ENCODE measurements at regions not wholly inside any gene's neighbourhood (a gene's known extent, or its start where the extent isn't known, plus 50 kb on each side); places are given as distances from the start of the nearest gene placed in this dataset.
"Not testable (repeated sequence)": the region's sequence is repeated elsewhere in the genome, so short reads cannot be mapped to it uniquely, and the experiment has no call there.

DNA sequence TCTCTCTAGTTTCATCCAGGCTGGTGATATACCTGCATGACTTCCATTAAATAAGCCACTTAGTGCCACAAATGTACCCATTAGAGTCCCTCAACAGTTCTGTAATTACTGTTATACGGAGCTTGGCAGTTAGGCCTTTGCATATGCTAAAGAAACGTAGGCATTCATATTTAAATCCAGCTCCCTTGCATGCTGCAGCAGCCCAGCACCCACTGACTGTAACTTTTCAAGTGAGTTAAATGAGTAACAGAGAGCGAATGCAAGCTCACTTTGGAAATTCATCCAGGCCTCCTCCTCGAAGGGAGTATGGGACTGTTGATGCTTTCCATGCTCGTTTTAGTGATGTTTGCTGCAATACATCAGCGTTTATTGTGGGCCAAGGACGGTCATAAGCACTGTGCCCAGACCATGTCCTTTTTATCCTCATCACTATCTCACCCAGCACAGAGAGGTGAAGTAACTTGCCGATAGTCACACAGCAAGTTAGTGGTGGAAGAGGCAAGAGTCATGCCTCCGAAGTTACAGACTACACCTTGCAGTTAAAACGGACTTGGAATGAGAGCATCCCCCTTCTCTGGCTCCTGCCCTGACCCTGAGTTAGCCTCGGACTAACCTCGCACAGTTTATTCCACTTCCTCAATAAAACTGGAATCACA is 179.4 kb upstream of the PDE10A start:
- no peak for DNase-seq

DNA sequence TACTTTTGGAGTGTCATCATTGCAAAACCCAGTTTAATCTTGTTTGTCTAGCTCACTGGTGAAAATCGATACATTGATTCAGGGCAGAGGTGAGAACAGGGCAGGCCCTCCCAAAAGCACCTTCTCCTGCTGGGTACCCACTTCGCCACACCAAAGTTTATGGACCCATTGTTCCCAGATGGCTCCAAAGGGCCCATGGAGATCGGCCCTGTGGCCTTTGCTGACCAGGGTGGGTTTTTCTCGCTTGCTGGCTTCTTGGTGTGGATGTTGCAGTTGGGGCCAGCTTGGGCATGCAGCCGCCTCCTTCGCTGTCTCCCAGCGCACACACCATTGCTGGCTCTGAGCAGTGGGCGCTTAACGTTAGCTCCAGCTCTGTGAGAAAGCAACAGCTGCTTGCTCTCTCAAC is 178.1 kb upstream of the PDE10A start:
- no peak for DNase-seq

DNA sequence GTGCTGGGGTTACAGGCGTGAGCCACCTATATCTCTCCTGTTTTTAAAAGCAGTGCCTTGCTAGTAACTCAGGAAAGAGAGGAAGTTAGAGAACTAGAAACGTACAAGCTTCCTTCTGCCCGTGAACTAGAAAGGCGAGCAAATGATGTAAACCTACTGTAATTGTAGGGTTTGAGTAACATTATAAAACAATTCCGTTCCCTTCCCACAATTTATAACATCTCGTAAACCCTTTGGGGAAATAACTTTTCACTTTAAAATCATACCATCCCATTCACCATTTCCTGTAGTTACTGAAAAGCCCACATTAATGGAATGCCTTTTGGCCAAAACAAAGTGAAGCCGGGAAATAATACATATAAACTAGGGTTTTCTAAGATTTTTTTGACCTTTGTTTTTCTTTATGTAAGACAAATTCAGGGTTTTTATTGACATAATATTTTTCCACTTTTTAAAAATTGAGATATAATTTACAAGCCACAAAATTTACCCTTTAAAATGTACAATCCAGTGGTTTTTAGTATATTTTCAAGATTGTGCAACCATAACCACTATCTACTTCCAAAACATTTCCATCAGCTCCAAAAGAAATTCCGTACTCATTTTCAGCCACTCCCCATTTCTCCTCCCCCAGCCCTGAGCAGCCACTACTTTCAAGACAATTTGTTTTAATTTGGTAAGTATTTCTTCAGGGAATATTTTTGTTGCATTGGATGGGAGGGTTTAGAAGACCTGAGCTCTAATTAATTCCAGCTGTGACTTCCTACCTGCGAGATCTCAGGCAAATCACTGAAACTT is 175.1 kb upstream of the PDE10A start:
- DNase-seq = no peak

DNA sequence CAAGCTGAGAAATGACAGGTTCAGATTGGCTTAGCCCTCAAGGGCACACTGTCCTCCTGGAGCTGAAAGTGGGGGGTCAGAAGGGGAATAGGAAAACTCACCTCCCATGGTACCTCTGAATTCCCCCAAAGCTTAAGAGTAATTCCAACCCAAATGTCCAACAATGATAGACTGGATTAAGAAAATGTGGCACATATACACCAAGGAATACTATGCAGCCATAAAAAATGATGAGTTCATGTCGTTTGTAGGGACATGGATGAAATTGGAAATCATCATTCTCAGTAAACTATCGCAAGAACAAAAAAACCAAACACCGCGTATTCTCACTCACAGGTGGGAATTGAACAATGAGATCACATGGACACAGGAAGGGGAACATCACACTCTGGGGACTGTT is 173.6 kb upstream of the PDE10A start:
- not testable (repeated sequence) for DNase-seq

DNA sequence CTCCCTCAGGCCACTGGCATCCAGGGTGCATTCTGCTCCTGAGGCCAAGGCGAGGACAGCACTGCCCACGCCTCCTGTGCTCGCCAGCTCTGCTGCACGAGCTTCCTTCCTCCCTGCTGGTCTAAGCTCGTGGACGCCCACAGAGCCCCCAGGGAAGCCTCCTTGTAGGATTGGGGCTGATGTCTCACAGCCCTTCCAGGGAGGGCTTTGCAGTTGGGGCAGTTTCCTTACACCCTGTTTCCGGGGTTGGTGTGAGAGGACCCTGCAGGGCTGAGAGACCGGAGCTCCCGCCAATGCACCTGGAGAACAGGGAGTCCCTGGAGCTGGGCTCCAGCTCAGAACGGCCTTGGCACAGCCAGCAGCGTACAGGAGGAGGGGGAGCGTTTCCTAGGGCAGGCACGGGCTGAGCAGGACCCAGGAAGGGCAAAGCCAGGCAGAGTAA is 172.4 kb upstream of the PDE10A start:
- DNase-seq = no peak

DNA sequence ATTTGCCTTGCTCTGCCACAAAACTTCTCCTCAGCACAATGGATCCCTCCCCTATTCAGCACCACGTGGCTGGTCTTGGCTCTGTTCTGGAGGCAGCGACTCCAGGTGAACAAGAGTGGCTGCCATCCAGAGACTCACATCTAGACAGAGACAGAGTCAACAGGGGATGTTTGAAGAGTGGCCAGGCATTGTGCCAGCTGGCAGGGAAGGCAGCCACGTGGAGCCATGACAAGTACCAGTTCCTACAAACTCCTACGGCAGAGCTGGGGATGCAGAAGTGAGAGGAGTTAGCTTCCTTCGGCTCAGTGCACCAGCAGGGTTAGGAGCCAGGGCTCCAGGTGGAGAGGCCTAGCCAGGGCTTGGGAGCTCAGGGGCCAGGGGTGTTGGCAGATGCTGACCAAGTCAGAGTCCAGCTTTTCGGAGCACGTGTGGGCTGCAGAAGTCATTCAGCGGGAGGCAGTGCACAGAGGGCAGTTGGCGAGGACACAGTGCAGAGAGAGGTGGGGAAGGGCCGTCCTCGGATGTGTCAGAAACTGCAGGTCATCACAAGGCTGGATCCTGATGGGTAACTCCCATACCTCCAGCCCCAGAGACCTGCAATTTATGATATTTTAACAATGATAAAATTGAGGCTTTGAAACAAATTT is 171.7 kb upstream of the PDE10A start:
- no peak for DNase-seq

DNA sequence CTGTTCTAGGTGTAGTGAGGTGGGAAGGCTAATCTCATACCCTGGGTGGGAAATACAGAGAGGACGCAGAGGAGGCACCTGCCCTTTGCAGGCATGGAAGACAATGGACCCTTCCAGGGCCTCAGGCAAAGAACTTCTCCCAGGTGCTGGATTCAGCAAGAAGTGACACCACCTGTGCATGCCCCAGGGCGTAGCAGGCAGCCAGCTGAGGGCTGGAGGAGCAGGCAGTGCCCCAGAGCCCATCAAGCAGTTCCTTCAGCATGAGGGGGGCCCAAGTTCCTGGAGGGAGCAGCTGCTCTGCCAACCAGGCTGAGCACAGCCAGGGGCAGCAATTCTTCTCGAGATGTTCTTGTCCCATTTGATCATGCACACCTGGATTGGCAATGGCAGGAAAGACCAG is 170.3 kb upstream of the PDE10A start:
- no peak for DNase-seq

DNA sequence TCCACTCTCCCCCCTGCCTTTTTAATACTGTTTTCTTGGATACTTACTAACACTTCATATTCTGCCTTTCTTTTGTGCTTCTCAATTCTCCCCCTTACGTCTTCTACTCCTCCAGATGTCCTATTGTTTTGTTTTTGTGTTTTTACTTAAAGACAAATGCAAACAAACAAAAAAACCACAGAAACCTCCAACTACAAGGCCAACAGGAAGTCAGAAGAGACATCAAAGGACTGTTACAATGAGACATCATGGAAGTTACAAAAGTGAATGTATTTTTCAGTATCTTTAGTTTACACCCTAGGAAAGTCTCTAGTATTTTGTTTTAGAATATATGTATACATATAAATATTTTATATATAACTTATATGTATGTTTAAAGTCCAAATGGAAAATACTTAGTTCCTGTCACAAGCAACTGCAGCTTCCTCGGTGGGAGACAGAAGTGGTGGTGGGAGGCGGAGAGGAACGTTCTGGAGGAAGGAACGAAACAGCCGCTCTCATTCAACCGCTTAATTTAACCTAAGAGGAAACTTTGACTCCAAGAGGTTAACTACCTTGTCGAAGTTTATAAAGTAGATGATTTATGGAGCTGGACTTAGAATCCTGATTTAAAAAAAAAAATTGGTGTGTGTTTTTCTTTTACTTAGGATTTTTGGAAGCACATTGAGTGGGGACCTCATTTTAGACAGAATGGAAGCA is 168.9 kb upstream of the PDE10A start:
- DNase-seq = no peak

DNA sequence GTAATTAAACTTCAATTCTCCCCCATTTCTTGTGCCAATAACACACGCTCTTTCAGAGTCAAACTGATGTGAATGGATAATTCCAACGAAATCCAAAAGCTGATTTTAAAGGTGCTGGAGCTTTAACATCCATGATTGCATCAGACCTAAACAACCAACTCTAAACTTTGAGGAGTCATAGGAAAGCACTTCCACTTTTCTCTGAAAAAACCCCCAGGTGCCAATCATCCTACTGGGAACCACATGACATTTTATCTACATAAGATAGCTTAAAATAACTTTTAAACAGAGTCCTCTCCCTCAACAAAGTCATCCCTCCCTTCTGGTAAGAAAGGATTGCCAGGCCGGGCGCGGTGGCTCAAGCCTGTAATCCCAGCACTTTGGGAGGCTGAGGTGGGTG is 167.7 kb upstream of the PDE10A start:
- DNase-seq = no peak

DNA sequence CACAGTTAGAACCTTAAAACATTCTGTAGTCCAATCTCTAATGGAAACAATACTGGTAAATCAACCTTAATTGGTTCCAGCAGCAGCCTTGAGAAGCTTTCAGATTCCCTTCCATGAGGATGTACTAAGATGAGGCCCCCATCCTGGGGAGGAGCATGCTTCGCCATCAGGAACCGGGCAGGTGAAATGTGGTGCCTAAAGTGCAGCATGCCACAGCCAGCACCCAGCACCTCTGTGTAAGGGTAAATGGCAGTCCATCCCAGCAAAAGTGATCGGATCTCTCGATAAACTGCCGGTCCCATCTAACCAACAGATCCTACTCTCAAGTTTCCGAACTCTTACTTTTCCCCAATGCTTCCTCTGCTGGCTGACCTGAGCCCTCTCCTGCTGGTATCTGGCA is 166.3 kb upstream of the PDE10A start:
- no peak for DNase-seq

DNA sequence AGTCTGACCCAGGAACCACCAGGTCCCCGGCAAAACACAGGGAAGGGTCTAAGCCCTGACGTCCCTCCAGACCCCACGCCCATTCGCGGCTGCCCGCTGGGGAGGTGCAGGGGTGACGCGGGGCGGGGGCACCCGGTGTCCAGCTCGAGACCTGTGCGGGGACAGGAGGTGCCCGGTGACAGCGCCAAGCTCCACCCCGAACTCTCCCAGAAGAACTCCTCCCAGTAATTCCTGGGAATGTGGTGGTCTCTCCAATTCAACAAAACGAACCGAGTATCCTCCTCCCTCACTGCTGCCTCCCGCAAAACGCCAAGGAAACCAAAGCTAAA is 164.1 kb upstream of the PDE10A start:
- no peak for DNase-seq

DNA sequence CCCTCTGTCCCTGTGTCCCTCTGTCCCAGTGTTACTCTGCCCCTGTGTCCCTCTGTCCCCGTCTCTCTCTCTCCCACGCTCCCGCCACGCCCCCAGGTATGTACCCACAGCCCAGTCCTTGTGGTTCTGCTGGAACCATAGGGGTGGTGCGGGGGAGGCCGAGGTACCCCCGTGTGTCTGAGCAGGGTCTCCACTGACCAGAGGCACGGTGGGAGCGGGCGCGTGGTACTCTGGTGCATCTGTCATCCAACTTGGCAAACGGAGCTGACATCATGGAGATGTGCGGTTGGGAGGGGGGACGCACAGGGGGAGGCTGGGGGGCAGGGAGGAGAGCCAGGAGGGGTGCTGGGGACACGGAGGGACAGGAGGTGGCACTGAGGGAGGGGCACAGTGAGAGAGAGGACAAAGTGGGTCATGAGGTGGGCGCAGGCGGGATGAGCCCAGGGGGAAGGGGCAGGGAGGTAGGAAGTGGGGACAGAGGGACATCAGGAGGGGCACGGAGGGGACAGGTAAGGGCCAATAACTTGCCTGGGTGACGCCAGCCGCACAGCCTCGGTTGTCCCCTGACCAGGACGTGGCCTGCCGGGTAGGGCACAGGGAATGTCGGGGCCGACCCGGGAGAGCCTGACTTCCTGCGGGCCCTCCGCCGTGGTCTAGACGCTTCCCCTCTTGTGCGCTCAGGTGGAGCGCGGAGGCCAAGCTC is 163.6 kb upstream of the PDE10A start:
- DNase-seq = no peak

DNA sequence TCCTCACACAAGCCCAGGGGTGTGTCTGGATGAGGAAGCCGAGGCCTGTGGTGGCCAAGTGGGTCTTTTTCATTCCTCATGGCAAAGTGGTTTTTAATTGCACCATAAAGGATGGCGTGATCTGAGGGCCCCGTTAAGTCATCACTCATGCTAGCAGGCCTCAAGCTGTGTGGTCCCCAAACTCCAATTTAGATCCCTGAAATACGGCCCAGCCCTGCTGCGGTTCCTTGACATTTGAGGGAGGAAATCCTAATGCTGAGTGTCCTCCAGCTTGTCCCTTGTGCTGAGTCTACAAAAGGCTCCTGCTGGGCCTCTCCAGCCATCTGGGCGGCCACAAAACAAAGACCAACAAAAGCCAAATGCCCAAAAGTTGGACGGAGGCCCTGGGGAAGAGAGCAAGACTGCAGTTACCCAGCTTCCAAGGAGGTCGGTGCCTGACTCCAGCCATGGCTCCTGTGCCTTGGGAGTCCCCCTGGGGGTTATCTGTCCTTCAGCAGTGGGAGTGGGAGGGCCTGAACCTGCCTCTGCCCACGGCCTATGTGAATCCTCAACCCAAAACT is 162.3 kb upstream of the PDE10A start:
- no peak for DNase-seq

DNA sequence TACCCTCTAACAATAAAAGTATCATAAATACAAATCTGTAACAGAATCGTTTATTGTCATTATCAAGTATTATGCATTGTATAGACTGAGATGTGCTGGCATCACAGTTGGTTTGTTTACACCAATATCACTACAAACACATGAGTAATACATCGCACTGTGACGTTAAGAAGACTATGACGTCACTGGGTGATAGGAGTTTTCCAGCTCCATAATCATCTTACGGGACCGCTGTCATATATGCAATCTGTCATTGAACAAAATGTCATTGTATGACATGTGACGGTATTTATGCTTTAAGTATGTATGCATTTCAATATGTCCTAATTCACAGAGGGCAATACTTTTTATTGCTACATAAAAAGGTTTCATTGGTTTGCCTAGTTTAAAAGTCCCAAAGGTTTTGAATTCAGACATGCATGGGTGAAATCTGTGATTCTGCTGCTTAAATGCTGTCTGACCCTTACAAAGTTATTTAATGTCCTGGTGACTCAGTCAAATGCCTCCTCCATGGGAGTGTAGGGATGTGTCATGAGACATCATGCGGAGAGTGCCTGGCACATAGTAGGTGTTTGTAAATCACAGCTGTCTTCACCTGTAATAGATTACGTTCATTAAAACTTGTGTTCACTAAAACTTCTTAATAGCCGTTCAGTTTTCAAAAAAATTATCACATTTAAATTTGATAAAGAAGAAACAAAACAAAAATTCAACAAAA is 160.7 kb upstream of the PDE10A start:
- DNase-seq = no peak

DNA sequence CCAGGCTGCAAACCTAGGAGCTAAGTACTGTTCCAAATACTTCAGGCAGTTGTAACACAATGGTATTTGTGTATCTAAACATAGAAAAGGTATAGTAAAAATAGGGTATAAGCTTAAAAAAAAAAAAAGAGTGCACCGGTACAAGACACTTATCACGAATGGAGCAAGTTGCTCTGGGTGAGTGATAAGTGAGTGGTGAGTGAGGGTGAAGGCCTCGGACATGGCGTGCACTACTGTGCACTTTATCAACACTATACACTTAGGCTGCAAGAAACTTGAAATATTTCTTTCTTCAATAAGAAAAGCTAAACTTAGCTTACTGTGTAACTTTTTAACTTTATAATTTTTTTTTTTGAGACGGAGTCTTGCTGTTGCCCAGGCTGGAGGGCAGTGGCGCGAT is 159.5 kb upstream of the PDE10A start:
- DNase-seq = no peak

DNA sequence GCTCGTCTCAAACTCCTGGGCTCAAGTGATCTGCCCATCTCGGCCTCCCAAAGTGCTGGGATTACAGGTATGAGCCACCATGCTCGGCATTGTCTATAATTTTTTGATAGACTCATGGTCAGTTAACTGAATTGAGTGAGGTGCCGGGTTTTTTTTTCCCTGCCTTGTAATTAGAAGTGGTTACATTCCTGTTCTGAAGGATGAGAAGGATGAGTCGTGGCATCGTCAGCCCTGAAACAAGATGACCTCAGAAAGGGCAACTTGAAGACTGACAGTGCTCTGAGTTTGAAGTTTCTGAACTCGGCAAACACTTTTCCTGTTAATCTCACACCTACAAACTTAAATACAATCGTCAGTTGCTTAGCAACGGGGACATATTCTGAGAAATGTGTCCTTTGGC is 158.7 kb upstream of the PDE10A start:
- no peak for DNase-seq

DNA sequence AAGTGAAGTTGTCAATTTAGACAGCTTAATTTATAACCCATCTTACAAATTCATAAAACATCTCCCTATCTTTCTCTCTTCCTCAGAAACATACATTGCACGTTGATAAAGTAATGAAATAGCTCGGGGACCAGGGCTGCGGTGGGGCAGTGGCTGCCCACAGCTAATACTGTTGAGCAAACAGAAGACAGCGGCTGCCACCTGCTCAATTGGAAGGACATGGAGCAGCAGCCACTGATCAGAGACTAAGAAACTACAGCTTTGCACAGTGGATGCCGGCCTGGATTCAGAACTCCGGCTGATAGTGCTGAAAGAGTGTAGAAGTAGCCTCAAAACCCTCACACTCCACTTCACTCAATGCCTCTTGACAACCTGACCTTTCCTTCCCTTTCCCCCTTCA is 157.9 kb upstream of the PDE10A start:
- DNase-seq = no peak

DNA sequence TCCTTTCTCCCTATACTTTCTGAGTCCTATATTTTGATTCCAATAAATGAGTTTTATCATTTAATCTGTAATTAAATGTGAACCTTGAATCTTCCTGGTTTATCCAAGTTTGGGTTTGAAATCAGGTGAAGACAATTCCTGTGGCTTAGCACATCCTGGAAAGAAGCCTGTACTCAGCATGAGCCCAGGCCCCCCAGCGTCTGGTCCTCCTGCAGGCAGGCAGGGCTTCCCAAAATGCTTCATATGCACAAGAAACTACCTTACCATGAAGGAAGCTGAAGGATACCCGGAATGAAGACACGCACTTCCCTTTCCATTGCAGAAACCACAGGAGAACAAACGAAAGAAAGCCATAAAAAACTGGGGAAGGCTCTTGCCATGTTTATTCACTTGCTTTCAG is 157.4 kb upstream of the PDE10A start:
- no peak for DNase-seq

DNA sequence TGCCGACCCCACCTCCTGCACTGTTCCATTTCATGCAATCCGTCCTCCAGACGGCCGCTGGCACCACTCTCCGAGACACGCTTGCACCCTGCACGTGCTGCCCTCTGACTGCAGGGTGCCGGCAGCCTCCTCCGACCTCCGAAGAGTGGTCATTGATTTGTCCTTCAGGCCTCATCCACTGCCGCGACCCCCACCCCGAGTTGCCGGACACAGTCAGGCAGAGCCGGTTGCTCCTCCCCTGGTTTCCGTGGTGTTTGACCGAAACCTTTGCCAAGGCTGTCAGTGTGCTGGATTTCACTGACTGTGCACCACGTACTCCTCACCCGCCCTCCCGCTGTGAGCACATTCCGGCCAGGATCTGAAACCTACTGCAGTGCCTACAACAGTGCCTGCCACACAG is 156.4 kb upstream of the PDE10A start:
- no peak for DNase-seq

DNA sequence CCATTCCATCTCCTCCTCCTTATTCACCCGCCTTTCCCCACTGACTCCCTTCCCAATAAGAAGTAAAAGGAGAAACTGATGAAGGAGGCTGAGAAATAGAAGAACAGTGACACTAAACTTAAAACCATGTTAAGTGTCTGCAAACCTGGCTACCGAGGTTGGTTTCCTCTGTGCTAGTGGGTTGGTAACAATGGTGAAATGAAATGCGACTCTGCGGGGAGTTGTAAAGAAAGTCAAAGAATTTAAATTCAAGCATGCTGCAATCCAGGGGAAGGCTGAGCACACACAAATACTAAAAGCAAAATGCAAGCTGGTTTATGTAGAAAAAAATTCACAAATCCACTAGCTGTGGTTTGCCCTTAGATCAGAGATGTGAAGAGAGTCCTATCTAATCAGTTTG is 155.2 kb upstream of the PDE10A start:
- no peak for DNase-seq

DNA sequence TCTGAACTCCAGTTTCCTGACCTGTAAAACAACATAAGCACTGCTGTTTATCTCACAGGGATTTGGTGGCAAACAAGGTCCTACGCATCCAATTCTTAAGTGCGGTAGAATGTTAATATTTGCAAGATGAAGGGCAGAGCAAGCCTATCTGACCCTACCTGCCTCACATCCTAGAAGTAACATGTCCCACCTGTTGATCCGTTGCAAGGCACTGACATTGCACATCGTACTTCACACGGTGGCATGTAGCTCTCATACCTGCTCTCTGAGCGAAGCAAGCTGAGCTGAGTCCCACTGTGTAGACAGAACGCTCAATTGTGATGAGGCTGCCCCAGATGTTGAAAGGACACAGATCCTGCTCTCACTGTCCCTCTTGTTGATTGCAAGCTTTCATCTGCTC is 154.7 kb upstream of the PDE10A start:
- no peak for DNase-seq

DNA sequence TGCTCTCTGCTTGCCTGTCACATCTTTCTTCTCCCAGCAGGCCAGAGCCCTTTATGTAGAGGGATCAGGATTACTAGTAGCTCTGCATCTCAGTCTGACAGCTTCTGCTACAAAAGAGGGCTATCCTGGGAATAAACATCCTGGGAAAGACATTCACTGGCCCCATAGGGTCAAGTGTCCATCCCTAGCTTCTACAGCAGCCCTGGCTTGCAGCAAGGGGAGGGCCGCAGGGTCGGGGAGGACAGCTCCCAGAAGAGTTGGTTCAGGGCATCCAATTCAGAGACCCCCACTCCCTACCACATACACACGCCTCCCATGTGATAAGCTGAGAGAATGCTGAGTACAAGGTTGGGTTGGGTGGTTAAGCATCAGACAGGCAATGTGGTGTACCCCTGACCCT is 154.1 kb upstream of the PDE10A start:
- DNase-seq = no peak

All from Kasumi-1 (cell line).